GM20000 (cell line): ENCODE measurements at regions not wholly inside any gene's neighbourhood (a gene's known extent, or its start where the extent isn't known, plus 50 kb on each side); places are given as distances from the start of the nearest gene placed in this dataset.

Source experiments
- DNase-seq: peaks from one replicate; pipeline ENCODE4 v3.0.0; 2012; ENCODE audit warnings: low spot score
- CTCF ChIP-seq: IDR thresholded peaks from 2 replicates; pipeline ENCODE4 v1.5.1; 2012; ENCODE audit warnings: mild to moderate bottlenecking, control low read depth; ENCODE audit errors: extremely low read depth, missing control alignments

- DNase-seq: no peak
- TF ChIP-seq CTCF: no peak
Observed at GRCh38 chr4:26175905-26176470, 144.8 kb upstream of the RBPJ start.

- no peak for TF ChIP-seq CTCF
- DNase-seq: no peak
Observed at GRCh38 chr4:26176598-26177149, 144.1 kb upstream of the RBPJ start.

- no peak for DNase-seq
- no peak for TF ChIP-seq CTCF
Observed at GRCh38 chr4:26178854-26179253, 142.0 kb upstream of the RBPJ start.

GRCh38 chr4:26179316-26179760 lies 141.5 kb upstream of the RBPJ start:
- peak; percentile 43 for DNase-seq
- TF ChIP-seq CTCF: no peak

- DNase-seq: no peak
- TF ChIP-seq CTCF: no peak
Observed at GRCh38 chr4:26181616-26182015, 139.2 kb upstream of the RBPJ start.

GRCh38 chr4:26183017-26183416 lies 137.8 kb upstream of the RBPJ start:
- TF ChIP-seq CTCF: no peak
- DNase-seq: no peak

GRCh38 chr4:26185436-26185835 lies 135.4 kb upstream of the RBPJ start:
- no peak for DNase-seq
- TF ChIP-seq CTCF: no peak
